ENCODE measurements at regions not wholly inside any gene's neighbourhood (a gene's known extent, or its start where the extent isn't known, plus 50 kb on each side); places are given as distances from the start of the nearest gene placed in this dataset.

DNA sequence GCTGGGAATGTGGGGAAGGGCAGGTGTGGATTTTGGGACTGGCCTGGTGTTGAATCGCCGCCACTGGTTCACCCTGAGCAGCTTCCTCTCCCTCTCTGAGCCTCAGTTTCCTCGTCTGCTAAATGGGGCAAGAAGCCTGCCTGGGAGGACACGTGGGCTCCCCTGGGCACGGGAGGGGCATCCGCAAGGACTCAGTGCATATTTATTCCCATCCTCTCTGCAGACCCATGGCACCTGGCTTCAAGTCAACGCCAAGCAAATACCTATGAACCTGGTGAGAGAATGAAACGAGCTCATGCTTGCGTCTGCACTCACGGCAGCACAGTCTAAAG lies 234.4 kb downstream of the PTPRU start:
- no peaks in the 10 kb centered on the region for H3K27me3 ChIP-seq (ENCODE audit: insufficient read depth, low read depth, low read length)
- H3K4me2 ChIP-seq (ENCODE audit: low read length) = no peak overlapping the region
- H2AFZ ChIP-seq (ENCODE audit: low read depth, low read length) = no peak overlapping the region
- no peak for TF ChIP-seq MXI1 (conservative IDR thresholded peaks at IDR 0.05; ENCODE audit: poor library complexity, severe bottlenecking)
- TF ChIP-seq RAD21 (conservative IDR thresholded peaks at IDR 0.05) = no peak
- no peak for TF ChIP-seq TAF1 (IDR thresholded peaks at IDR 0.05; ENCODE audit: low read depth)
- TF ChIP-seq, protein P1, sequence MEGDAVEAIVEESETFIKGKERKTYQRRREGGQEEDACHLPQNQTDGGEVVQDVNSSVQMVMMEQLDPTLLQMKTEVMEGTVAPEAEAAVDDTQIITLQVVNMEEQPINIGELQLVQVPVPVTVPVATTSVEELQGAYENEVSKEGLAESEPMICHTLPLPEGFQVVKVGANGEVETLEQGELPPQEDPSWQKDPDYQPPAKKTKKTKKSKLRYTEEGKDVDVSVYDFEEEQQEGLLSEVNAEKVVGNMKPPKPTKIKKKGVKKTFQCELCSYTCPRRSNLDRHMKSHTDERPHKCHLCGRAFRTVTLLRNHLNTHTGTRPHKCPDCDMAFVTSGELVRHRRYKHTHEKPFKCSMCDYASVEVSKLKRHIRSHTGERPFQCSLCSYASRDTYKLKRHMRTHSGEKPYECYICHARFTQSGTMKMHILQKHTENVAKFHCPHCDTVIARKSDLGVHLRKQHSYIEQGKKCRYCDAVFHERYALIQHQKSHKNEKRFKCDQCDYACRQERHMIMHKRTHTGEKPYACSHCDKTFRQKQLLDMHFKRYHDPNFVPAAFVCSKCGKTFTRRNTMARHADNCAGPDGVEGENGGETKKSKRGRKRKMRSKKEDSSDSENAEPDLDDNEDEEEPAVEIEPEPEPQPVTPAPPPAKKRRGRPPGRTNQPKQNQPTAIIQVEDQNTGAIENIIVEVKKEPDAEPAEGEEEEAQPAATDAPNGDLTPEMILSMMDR (IDR thresholded peaks at IDR 0.05; ENCODE audit: poor library complexity, severe bottlenecking) = no peak
- TF ChIP-seq EZH2 (IDR thresholded peaks at IDR 0.05; ENCODE audit: borderline replicate concordance, insufficient read depth, low read length, poor library complexity, severe bottlenecking) = no peak
- no peak for TF ChIP-seq SMC3 (conservative IDR thresholded peaks at IDR 0.05; ENCODE audit: poor library complexity)
- no peaks in the 10 kb centered on the region for H3K9me2 ChIP-seq (ENCODE audit: insufficient read depth, low read length)
- H3K4me3 ChIP-seq (ENCODE audit: low read length) = no peak overlapping the region
- no peaks in the 10 kb centered on the region for H4K20me1 ChIP-seq (ENCODE audit: insufficient read depth)
- no peak overlapping the region for H3K9ac ChIP-seq (ENCODE audit: low read length)
- no peaks in the 10 kb centered on the region for H3K36me3 ChIP-seq (ENCODE audit: insufficient read depth, low read length)
- peaks cover 4% of the 10 kb centered on the region for H3K9me3 ChIP-seq (ENCODE audit: low read length)
- no peak overlapping the region for H3K27ac ChIP-seq (ENCODE audit: low read length)
- H3F3A ChIP-seq (ENCODE audit: insufficient read depth, low read length, poor library complexity, severe bottlenecking) = no peaks in the 10 kb centered on the region
- no peaks in the 10 kb centered on the region for H3K79me2 ChIP-seq (replicated peaks; ENCODE audit: insufficient read depth, low read length)

DNA sequence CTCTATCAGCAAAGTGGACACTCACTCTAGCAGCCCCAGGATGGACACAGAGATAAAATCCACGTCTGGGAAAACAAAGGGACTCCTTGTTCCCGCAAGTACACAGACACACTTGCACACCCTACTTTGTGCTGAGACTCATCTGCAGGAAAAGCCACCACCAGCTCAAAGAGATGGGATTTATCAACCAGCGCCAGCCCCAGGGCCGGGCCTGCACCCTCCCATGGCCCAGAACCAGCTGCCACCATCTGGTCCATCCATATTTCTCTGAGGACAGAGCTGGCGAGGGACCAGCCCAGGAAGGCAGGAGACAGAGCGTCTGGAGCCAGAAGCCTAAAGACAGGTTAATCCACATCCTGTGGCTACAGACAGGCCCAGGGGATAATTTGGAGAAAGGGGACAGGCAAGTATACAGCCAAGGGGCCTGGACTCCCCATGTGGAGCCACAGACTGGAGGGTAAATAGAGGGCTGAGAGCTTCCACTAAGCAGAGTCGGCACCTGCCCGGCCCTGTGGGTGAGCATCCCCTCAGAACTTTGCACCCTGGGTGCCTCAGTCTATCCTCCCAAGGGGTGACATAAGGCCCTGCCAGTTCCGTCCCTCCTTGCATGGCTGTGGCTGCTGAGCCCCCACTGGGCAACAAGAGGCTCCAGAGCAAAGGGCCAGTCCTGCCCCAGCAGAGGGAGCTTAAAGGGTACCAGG lies 233.9 kb downstream of the PTPRU start:
- Histone ChIP-seq H3K27me3 (ENCODE audit: insufficient read depth, low read depth, low read length) (no peaks in the 10 kb centered on the region), H3K9me2 (ENCODE audit: insufficient read depth, low read length) (no peaks in the 10 kb centered on the region), H3K36me3 (ENCODE audit: insufficient read depth, low read length) (no peaks in the 10 kb centered on the region), H3K4me2 (ENCODE audit: low read length) (no peak overlapping the region), H4K20me1 (ENCODE audit: insufficient read depth) (no peaks in the 10 kb centered on the region), H3K9me3 (ENCODE audit: low read length) (peaks cover 4% of the 10 kb centered on the region), H3F3A (ENCODE audit: insufficient read depth, low read length, poor library complexity, severe bottlenecking) (no peaks in the 10 kb centered on the region), H3K4me3 (ENCODE audit: low read length) (no peak overlapping the region), H2AFZ (ENCODE audit: low read depth, low read length) (no peak overlapping the region), H3K9ac (ENCODE audit: low read length) (no peak overlapping the region), H3K79me2 (replicated peaks; ENCODE audit: insufficient read depth, low read length) (no peaks in the 10 kb centered on the region), H3K27ac (ENCODE audit: low read length) (no peak overlapping the region)
- TF ChIP-seq, protein P1 (IDR thresholded peaks at IDR 0.05; ENCODE audit: poor library complexity, severe bottlenecking) = no peak
- TF ChIP-seq EP300 (conservative IDR thresholded peaks at IDR 0.05; ENCODE audit: poor library complexity, severe bottlenecking) (no peak), POLR2AphosphoS5 (IDR thresholded peaks at IDR 0.05) (no peak), SMC3 (conservative IDR thresholded peaks at IDR 0.05; ENCODE audit: poor library complexity) (no peak), MXI1 (conservative IDR thresholded peaks at IDR 0.05; ENCODE audit: poor library complexity, severe bottlenecking) (no peak), TAF1 (IDR thresholded peaks at IDR 0.05; ENCODE audit: low read depth) (no peak), RAD21 (conservative IDR thresholded peaks at IDR 0.05) (no peak), EZH2 (IDR thresholded peaks at IDR 0.05; ENCODE audit: borderline replicate concordance, insufficient read depth, low read length, poor library complexity, severe bottlenecking) (no peak)
- TF ChIP-seq, protein P2, sequence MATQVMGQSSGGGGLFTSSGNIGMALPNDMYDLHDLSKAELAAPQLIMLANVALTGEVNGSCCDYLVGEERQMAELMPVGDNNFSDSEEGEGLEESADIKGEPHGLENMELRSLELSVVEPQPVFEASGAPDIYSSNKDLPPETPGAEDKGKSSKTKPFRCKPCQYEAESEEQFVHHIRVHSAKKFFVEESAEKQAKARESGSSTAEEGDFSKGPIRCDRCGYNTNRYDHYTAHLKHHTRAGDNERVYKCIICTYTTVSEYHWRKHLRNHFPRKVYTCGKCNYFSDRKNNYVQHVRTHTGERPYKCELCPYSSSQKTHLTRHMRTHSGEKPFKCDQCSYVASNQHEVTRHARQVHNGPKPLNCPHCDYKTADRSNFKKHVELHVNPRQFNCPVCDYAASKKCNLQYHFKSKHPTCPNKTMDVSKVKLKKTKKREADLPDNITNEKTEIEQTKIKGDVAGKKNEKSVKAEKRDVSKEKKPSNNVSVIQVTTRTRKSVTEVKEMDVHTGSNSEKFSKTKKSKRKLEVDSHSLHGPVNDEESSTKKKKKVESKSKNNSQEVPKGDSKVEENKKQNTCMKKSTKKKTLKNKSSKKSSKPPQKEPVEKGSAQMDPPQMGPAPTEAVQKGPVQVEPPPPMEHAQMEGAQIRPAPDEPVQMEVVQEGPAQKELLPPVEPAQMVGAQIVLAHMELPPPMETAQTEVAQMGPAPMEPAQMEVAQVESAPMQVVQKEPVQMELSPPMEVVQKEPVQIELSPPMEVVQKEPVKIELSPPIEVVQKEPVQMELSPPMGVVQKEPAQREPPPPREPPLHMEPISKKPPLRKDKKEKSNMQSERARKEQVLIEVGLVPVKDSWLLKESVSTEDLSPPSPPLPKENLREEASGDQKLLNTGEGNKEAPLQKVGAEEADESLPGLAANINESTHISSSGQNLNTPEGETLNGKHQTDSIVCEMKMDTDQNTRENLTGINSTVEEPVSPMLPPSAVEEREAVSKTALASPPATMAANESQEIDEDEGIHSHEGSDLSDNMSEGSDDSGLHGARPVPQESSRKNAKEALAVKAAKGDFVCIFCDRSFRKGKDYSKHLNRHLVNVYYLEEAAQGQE (IDR thresholded peaks at IDR 0.05; ENCODE audit: borderline replicate concordance) = no peak

Data from neural cell (in vitro differentiated cells).